Gastroesophageal sphincter (tissue), 4 donors: ENCODE measurements at regions not wholly inside any gene's neighbourhood (a gene's known extent, or its start where the extent isn't known, plus 50 kb on each side); places are given as distances from the start of the nearest gene placed in this dataset.

Experiments used
- ATAC-seq: fragments of 150-250 bp; one replicate; pipeline ENCODE4 v1.9.1; 2016; ENCODE audit warnings: mild to moderate bottlenecking, moderate library complexity
- H3K27ac ChIP-seq, 4 donors: fragments of 200-600 bp; sonication (generic) in 3 of 4; 1 replicate in 3 of 4; 2 replicates in 1 of 4; pipeline ENCODE4 v1.5.1; 2016 to 2019
- H3K27me3 ChIP-seq: fragments of 200-600 bp; sonication (generic); one replicate; pipeline ENCODE4 v1.5.1; 2019
- H3K36me3 ChIP-seq, 2 donors: fragments of 200-600 bp; sonication (generic); one replicate each; pipeline ENCODE4 v1.5.1; 2019; ENCODE audit warnings: control low read depth in 1 of 2
- H3K4me1 ChIP-seq, 3 donors: fragments of 200-600 bp; sonication (generic); 1 replicate in 2 of 3; 2 replicates in 1 of 3; pipeline ENCODE4 v1.5.1; 2016 to 2019; ENCODE audit warnings: control low read depth in 2 of 3
- H3K4me3 ChIP-seq, 2 donors: fragments of 200-600 bp; sonication (generic); one replicate each; pipeline ENCODE4 v1.5.1; 2019; ENCODE audit warnings: mild to moderate bottlenecking in 1 of 2, moderate library complexity in 1 of 2
- H3K9me3 ChIP-seq, 3 donors: fragments of 200-600 bp; sonication (generic); one replicate each; pipeline ENCODE4 v1.5.1; 2017 to 2019; ENCODE audit warnings: control low read depth in 2 of 3
- CTCF ChIP-seq, 4 experiments: fragments of 200-600 bp in 2 of 4; fragments of 450-650 bp in 2 of 4; sonication (generic) in 1 of 4; IDR thresholded peaks; one replicate each; pipeline ENCODE4 v1.5.1; 2017 to 2019; ENCODE audit warnings: antibody characterized with exemption in 4 of 4, mild to moderate bottlenecking in 2 of 4, moderate library complexity in 2 of 4
- EP300 ChIP-seq: sonication (generic); formaldehyde crosslinking; IDR thresholded peaks from one replicate; pipeline ENCODE4 v1.6.1; 2017; ENCODE audit warnings: antibody characterized with exemption, mild to moderate bottlenecking
- POLR2A ChIP-seq, 2 donors: fragments of 450-650 bp; IDR thresholded peaks; one replicate each; pipeline ENCODE4 v1.6.1; 2017; ENCODE audit warnings: antibody characterized with exemption in 2 of 2, mild to moderate bottlenecking in 2 of 2, moderate library complexity in 1 of 2
- POLR2AphosphoS5 ChIP-seq: sonication (generic); formaldehyde crosslinking; IDR thresholded peaks from one replicate; pipeline ENCODE4 v1.6.1; 2017; ENCODE audit warnings: antibody characterized with exemption
- WGBS, 2 donors: methylation state at CpG; one replicate each; pipeline ENCODE4 v1.1.5; 2018; ENCODE audit warnings: low coverage in 1 of 2; 5-methylcytosine and 5-hydroxymethylcytosine counted together

- Histone ChIP-seq H3K9me3 (peaks cover 0 to 11% (median 0%) of the 10 kb centered on the region in 3 donors), H3K27ac (no peak overlapping the region), H3K27me3 (no peaks in the 10 kb centered on the region), H3K4me3 (no peak overlapping the region), H3K4me1 (no peaks in the 10 kb centered on the region), H3K36me3 (no peaks in the 10 kb centered on the region)
- ATAC-seq = no peak
- no peak for TF ChIP-seq EP300
Observed at GRCh38 chr10:111789821-111790220, 393.7 kb downstream of the GPAM start.

- WGBS, 2 donors = 58 to 80% methylated on average over 1 to 2 of the region's 2 CpGs
- Histone ChIP-seq H3K9me3 (no peaks in the 10 kb centered on the region), H3K4me3 (no peak overlapping the region), H3K27me3 (no peaks in the 10 kb centered on the region), H3K27ac (no peak overlapping the region), H3K36me3 (no peaks in the 10 kb centered on the region), H3K4me1 (no peaks in the 10 kb centered on the region)
- no peak for ATAC-seq
- no peak for TF ChIP-seq POLR2AphosphoS5
- no peak for TF ChIP-seq CTCF (IDR thresholded peaks at IDR 0.05)
- TF ChIP-seq POLR2A (IDR thresholded peaks at IDR 0.05) = no peak
- TF ChIP-seq EP300 = no peak
Observed at GRCh38 chr10:111801841-111802240, 381.7 kb downstream of the GPAM start.

- H3K4me3 ChIP-seq = no peak overlapping the region
- no peaks in the 10 kb centered on the region for H3K36me3 ChIP-seq
- no peaks in the 10 kb centered on the region for H3K27me3 ChIP-seq
- no peaks in the 10 kb centered on the region for H3K9me3 ChIP-seq
- WGBS, 2 donors = 61 to 62% methylated on average over 3 of the region's 3 CpGs
- H3K4me1 ChIP-seq = no peaks in the 10 kb centered on the region
- no peak for ATAC-seq
- H3K27ac ChIP-seq = no peak overlapping the region
- TF ChIP-seq EP300 = no peak
- no peak for TF ChIP-seq POLR2A (IDR thresholded peaks at IDR 0.05)
- TF ChIP-seq POLR2AphosphoS5 = no peak
- no peak for TF ChIP-seq CTCF (IDR thresholded peaks at IDR 0.05)
Observed at GRCh38 chr10:111804781-111805180, 378.8 kb downstream of the GPAM start.

- Histone ChIP-seq H3K9me3 (no peaks in the 10 kb centered on the region), H3K4me3 (no peak overlapping the region), H3K27me3 (no peaks in the 10 kb centered on the region), H3K36me3 (no peaks in the 10 kb centered on the region), H3K27ac (no peak overlapping the region), H3K4me1 (no peaks in the 10 kb centered on the region)
- no peak for ATAC-seq
- TF ChIP-seq EP300 = no peak
- no peak for TF ChIP-seq CTCF (IDR thresholded peaks at IDR 0.05)
- TF ChIP-seq POLR2AphosphoS5 = no peak
- no peak for TF ChIP-seq POLR2A (IDR thresholded peaks at IDR 0.05)
- 56 to 79% methylated on average over 3 of the region's 3 CpGs for WGBS, 2 donors
Observed at GRCh38 chr10:111811517-111811916, 372.0 kb downstream of the GPAM start.

GRCh38 chr10:111820471-111820870, 363.1 kb downstream of the GPAM start:
- Histone ChIP-seq H3K27ac (no peak overlapping the region), H3K4me3 (no peak overlapping the region), H3K27me3 (no peaks in the 10 kb centered on the region), H3K9me3 (no peaks in the 10 kb centered on the region), H3K4me1 (no peaks in the 10 kb centered on the region), H3K36me3 (no peaks in the 10 kb centered on the region)
- no peak for TF ChIP-seq POLR2AphosphoS5
- no peak for TF ChIP-seq EP300
- TF ChIP-seq CTCF (IDR thresholded peaks at IDR 0.05) = no peak
- ATAC-seq = no peak
- 83 to 97% methylated on average over 3 of the region's 3 CpGs for WGBS, 2 donors

DNA sequence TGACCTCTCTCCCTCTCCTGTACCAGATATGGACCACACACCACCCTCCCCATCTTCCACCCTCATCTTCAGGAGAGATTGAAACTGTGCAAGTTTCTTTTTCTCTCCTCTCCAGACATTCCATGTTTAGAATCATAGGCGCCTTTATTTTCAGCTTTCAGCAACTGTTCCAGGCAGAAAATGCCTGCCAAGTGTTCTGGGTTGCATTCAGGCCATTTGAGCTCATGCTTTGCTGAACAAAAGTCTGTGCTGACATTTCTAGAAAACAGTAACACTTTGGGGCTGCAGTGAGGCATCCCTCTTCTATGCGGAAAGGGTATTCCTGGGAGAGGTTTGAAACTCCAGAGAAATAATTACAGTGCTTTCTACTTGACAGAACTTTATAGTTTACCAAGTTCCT, 361.7 kb downstream of the GPAM start:
- no peaks in the 10 kb centered on the region for H3K27me3 ChIP-seq
- H3K4me1 ChIP-seq = no peaks in the 10 kb centered on the region
- no peaks in the 10 kb centered on the region for H3K9me3 ChIP-seq
- ATAC-seq = no peak
- no peak overlapping the region for H3K4me3 ChIP-seq
- TF ChIP-seq POLR2AphosphoS5 (no peak), POLR2A (IDR thresholded peaks at IDR 0.05) (no peak), CTCF (IDR thresholded peaks at IDR 0.05) (no peak), EP300 (no peak)
- no peaks in the 10 kb centered on the region for H3K36me3 ChIP-seq
- no peak overlapping the region for H3K27ac ChIP-seq
- 29% methylated on average over 2 of the region's 2 CpGs; no CpG with 5 or more reads in 1 of the 2 donors for WGBS, 2 donors
